ENCODE measurements at regions not wholly inside any gene's neighbourhood (a gene's known extent, or its start where the extent isn't known, plus 50 kb on each side); places are given as distances from the start of the nearest gene placed in this dataset.

DNA sequence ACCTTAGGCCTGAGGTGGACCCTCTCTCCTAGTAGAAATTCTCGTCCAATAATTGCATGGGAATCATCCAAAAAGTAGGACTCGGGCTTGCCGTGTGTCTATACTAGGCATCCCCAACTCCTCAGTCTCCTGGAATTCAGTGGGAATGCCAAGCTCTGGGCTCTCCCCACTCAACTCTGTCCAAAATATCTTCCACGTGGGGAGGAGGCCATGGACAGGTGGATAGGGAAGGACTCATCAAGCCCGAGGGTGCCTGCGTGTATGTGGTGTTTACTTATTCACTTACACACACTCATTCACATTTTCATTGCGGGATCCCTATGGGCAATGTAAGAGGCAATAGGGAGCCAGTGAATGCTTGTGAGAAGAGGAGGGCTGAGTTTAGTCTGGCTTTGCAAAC lies 383.3 kb downstream of the MN1 start:
- H4K20me1 ChIP-seq (ENCODE audit: insufficient read depth, low read length) = no peaks in the 10 kb centered on the region
- H3K79me2 ChIP-seq (ENCODE audit: low read length) = no peaks in the 10 kb centered on the region
- TF ChIP-seq EZH2phosphoT487 (IDR thresholded peaks at IDR 0.05; ENCODE audit: low read length) = no peak
- TF ChIP-seq, protein P1, sequence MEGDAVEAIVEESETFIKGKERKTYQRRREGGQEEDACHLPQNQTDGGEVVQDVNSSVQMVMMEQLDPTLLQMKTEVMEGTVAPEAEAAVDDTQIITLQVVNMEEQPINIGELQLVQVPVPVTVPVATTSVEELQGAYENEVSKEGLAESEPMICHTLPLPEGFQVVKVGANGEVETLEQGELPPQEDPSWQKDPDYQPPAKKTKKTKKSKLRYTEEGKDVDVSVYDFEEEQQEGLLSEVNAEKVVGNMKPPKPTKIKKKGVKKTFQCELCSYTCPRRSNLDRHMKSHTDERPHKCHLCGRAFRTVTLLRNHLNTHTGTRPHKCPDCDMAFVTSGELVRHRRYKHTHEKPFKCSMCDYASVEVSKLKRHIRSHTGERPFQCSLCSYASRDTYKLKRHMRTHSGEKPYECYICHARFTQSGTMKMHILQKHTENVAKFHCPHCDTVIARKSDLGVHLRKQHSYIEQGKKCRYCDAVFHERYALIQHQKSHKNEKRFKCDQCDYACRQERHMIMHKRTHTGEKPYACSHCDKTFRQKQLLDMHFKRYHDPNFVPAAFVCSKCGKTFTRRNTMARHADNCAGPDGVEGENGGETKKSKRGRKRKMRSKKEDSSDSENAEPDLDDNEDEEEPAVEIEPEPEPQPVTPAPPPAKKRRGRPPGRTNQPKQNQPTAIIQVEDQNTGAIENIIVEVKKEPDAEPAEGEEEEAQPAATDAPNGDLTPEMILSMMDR (IDR thresholded peaks at IDR 0.05; ENCODE audit: low read length) = no peak
- TF ChIP-seq EZH2 (optimal IDR thresholded peaks at IDR 0.05; ENCODE audit: low read depth, low read length) = no peak
- no peaks in the 10 kb centered on the region for H3K9me3 ChIP-seq (replicated peaks; ENCODE audit: insufficient read depth, low read length)
- H3K4me1 ChIP-seq (ENCODE audit: low read length) = no peaks in the 10 kb centered on the region
- no peaks in the 10 kb centered on the region for H3F3A ChIP-seq (ENCODE audit: insufficient read depth, low read length)
- no peaks in the 10 kb centered on the region for H3K36me3 ChIP-seq (replicated peaks; ENCODE audit: insufficient read depth, low read length)
- no peak overlapping the region for H3K9ac ChIP-seq (ENCODE audit: low read length)
- H3K9me2 ChIP-seq (replicated peaks; ENCODE audit: insufficient read depth, low read length) = no peaks in the 10 kb centered on the region
- H3K27me3 ChIP-seq (replicated peaks; ENCODE audit: insufficient read depth, low read length) = peaks cover 63% of the 10 kb centered on the region
- H3K4me2 ChIP-seq (ENCODE audit: low read depth, low read length) = no peak overlapping the region
- H2AFZ ChIP-seq (ENCODE audit: low read length) = no peak overlapping the region
- H3K27ac ChIP-seq (ENCODE audit: low read length) = no peak overlapping the region
- DNase-seq = no peak
- no peak overlapping the region for H3K4me3 ChIP-seq (ENCODE audit: low read length)

DNA sequence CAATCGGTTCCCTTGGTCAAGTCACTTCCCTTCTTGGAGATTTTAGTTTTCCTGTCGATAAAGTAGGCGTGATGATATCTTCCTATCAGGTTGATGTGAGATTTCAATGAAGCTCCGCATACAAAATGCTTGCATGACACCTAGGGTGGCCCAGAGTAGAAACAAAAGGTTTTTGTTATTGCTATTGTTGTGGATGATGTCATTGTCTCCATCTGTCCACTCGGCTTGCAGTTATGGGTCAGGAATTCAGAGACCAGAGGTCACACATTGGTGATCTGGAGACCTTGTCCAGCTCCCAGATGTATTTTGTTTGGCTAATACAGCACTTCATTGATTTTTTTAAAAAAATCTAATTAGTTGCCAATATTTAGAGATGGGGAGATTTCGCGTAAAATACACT lies 382.1 kb downstream of the MN1 start:
- Histone ChIP-seq H3K4me3 (ENCODE audit: low read length) (no peak overlapping the region), H3K9me2 (replicated peaks; ENCODE audit: insufficient read depth, low read length) (no peaks in the 10 kb centered on the region), H3K27ac (ENCODE audit: low read length) (no peak overlapping the region), H3K36me3 (replicated peaks; ENCODE audit: insufficient read depth, low read length) (no peaks in the 10 kb centered on the region), H3K27me3 (replicated peaks; ENCODE audit: insufficient read depth, low read length) (peaks cover 56% of the 10 kb centered on the region), H3K9ac (ENCODE audit: low read length) (no peak overlapping the region), H3K4me1 (ENCODE audit: low read length) (no peaks in the 10 kb centered on the region), H3K4me2 (ENCODE audit: low read depth, low read length) (no peak overlapping the region), H4K20me1 (ENCODE audit: insufficient read depth, low read length) (no peaks in the 10 kb centered on the region), H3F3A (ENCODE audit: insufficient read depth, low read length) (no peaks in the 10 kb centered on the region), H3K79me2 (ENCODE audit: low read length) (no peaks in the 10 kb centered on the region), H2AFZ (ENCODE audit: low read length) (no peak overlapping the region), H3K9me3 (replicated peaks; ENCODE audit: insufficient read depth, low read length) (no peaks in the 10 kb centered on the region)
- DNase-seq = no peak
- no peak for TF ChIP-seq EZH2phosphoT487 (IDR thresholded peaks at IDR 0.05; ENCODE audit: low read length)

DNA sequence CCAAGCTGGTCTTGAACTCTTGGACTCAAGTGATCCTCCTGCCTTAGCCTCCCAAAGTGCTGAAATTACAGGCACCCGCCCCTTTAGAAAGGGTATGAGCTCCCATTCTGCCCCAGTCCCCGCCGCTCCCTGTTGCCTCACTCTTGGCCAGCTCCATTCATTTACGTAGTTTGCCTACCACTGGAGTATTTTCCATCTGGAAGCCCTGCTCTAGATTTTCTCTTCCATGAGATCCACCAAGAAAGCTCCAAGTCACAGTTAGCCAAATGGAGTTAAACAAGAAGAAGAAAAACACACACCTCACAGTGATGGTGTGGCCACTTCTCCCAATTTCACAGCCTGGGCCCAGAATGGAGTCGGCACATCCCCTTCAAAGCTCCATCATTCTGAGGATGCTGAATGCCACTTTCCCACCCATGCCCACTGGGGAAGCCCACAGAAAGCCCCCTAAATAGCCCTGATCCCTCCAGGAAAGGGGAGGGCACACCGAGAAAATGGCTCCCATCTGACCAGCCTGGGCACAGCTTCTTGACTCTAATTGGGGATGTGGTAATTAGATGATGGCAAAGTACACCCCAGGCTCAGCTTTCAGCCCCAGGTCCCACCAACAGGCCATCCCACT lies 381.2 kb downstream of the MN1 start:
- H3F3A ChIP-seq (ENCODE audit: insufficient read depth, low read length) = no peaks in the 10 kb centered on the region
- peaks cover 53% of the 10 kb centered on the region for H3K27me3 ChIP-seq (replicated peaks; ENCODE audit: insufficient read depth, low read length)
- H3K4me3 ChIP-seq (ENCODE audit: low read length) = no peak overlapping the region
- no peak overlapping the region for H3K27ac ChIP-seq (ENCODE audit: low read length)
- no peaks in the 10 kb centered on the region for H3K4me1 ChIP-seq (ENCODE audit: low read length)
- H3K9me3 ChIP-seq (replicated peaks; ENCODE audit: insufficient read depth, low read length) = no peaks in the 10 kb centered on the region
- H3K79me2 ChIP-seq (ENCODE audit: low read length) = no peaks in the 10 kb centered on the region
- TF ChIP-seq EZH2 (optimal IDR thresholded peaks at IDR 0.05; ENCODE audit: low read depth, low read length) (no peak), EZH2phosphoT487 (IDR thresholded peaks at IDR 0.05; ENCODE audit: low read length) (no peak)
- TF ChIP-seq, protein P1 (IDR thresholded peaks at IDR 0.05; ENCODE audit: low read length) = no peak
- H2AFZ ChIP-seq (ENCODE audit: low read length) = no peak overlapping the region
- no peak overlapping the region for H3K9ac ChIP-seq (ENCODE audit: low read length)
- H3K4me2 ChIP-seq (ENCODE audit: low read depth, low read length) = no peak overlapping the region
- no peaks in the 10 kb centered on the region for H4K20me1 ChIP-seq (ENCODE audit: insufficient read depth, low read length)
- H3K9me2 ChIP-seq (replicated peaks; ENCODE audit: insufficient read depth, low read length) = no peaks in the 10 kb centered on the region
- DNase-seq = no peak
- H3K36me3 ChIP-seq (replicated peaks; ENCODE audit: insufficient read depth, low read length) = no peaks in the 10 kb centered on the region

DNA sequence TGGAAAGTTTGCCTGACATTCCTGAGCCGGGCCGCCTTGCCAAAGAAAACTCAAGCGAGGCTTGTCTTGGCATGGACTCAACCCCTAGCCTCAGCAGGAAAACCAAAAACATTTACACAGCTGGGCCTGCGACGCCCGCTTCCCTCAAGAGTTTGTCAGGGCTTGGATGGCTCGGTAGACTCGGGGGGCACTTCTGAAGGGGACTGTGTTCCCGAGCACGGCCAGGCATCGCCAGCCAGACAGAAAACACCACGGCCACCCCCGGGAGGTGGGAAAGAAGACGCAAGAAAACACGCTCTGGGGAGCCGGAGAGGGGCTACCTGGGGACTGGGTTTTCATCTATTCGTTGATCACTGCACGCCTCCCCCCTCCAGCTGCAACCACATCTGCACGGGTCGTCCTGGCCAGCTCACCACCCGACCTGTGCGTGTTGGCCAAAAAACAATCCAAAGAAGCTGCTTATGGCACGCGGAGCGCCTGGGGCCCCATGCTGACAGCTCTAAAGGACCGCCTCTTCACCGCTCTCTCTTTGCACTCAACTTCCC lies 380.7 kb downstream of the MN1 start:
- Histone ChIP-seq H3K4me3 (ENCODE audit: low read length) (no peak overlapping the region), H3K27ac (ENCODE audit: low read length) (no peak overlapping the region), H3K9ac (ENCODE audit: low read length) (no peak overlapping the region), H3K9me2 (replicated peaks; ENCODE audit: insufficient read depth, low read length) (no peaks in the 10 kb centered on the region), H3K36me3 (replicated peaks; ENCODE audit: insufficient read depth, low read length) (no peaks in the 10 kb centered on the region), H3K79me2 (ENCODE audit: low read length) (no peaks in the 10 kb centered on the region), H3K4me2 (ENCODE audit: low read depth, low read length) (no peak overlapping the region), H3K9me3 (replicated peaks; ENCODE audit: insufficient read depth, low read length) (no peaks in the 10 kb centered on the region), H2AFZ (ENCODE audit: low read length) (no peak overlapping the region), H3F3A (ENCODE audit: insufficient read depth, low read length) (no peaks in the 10 kb centered on the region), H3K27me3 (replicated peaks; ENCODE audit: insufficient read depth, low read length) (peaks cover 51% of the 10 kb centered on the region), H4K20me1 (ENCODE audit: insufficient read depth, low read length) (no peaks in the 10 kb centered on the region), H3K4me1 (ENCODE audit: low read length) (no peaks in the 10 kb centered on the region)
- DNase-seq = no peak
- TF ChIP-seq EZH2phosphoT487 (IDR thresholded peaks at IDR 0.05; ENCODE audit: low read length) (no peak), EZH2 (optimal IDR thresholded peaks at IDR 0.05; ENCODE audit: low read depth, low read length) (no peak)
- TF ChIP-seq, protein P1 (IDR thresholded peaks at IDR 0.05; ENCODE audit: low read length) = no peak

All from MM.1S (cell line).